GM18858 (cell line): ENCODE measurements at regions not wholly inside any gene's neighbourhood (a gene's known extent, or its start where the extent isn't known, plus 50 kb on each side); places are given as distances from the start of the nearest gene placed in this dataset.

Source experiments
- ATAC-seq: cut with Tn5 transposase; IDR thresholded peaks from one replicate; pipeline ENCODE4 v1.9.1; 2021; ENCODE audit not compliant: unreplicated experiment

DNA sequence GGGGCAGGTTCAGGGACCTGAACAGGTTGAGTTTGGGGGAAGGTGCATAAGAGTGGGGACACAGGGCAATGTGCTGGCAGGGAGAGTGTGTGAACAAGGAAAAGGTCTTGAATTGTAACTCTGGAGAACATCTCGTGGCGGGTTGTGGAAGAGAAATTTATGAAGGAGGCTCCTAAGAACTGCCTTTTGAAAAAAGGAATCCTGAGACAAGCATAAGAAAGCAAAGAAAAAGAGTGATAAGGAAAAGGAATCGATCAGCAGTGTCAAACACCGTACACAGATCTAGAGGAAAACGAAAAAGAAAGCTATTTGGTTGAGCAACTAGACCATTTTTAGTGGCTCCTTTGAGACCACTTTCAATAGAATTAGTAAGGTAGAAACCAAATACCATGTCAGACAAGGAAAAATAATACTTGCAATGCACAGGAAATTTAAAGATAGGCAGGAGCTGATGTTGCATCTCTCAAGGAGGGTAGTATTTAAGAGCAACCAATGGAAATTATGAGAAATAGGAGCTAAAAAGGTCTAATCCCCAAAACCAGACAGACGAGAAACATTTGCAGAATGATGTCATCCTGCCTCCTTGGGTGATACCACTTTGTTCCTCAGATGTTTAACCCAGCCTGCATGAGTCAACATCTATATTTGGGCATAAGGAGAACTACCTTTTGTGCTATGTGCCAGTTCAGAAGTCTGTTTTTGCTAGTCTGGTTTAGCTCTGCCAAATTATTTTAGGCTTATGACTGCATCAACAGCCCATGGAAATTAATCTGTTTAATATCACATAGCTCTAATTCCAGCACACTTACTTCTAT, 64.5 kb upstream of the STK38L start:
- ATAC-seq = peak; percentile 88

DNA sequence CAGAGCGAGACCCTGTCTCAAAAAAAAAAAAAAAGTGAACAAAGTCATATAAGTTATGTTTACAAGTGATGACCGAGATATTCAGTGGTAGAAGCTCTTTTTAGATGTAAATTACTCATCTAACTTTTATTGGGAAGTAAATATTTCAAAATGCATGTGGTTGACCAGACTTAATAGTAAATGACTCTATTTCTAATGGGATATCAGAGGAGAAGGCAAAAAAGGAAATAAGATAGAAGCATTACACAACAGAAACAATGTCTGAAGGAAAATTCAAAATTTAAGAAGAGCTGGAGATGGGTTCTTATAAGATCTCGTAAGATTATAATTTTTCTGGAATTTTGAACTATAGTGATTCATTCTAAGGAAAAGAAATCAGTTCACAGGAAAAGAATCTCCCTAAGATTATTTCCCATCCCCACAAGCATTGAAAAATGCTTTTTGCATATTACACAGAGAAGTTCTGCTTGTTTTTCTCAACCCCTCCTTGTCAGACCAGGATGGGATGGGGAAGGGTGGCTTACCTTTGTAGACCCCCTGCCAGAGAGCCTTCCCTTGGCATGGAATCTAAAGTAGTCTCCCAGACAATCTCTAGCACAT, 63.1 kb upstream of the STK38L start:
- no peak for ATAC-seq

DNA sequence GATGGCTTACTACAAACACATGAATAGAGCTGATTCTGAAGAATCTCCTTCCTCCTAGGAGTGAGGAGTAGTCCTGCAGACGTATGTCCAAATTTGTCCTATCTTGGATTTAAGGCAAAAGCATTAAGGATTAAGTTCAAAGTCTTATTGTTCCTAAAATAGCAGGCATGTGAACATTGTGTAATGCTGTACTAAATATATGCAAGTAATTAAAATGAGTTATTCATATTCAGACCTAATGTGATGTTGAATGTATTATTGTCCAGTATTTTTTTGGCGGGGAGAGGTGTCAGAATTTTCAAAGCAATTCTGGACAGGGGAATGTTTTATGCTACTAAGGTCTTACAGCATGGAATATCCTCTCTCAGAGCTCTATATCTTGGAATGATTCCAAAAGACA, 60.7 kb upstream of the STK38L start:
- no peak for ATAC-seq

GRCh38 chr12:27185234-27186021, 58.7 kb upstream of the STK38L start:
- peak; percentile 90 for ATAC-seq

DNA sequence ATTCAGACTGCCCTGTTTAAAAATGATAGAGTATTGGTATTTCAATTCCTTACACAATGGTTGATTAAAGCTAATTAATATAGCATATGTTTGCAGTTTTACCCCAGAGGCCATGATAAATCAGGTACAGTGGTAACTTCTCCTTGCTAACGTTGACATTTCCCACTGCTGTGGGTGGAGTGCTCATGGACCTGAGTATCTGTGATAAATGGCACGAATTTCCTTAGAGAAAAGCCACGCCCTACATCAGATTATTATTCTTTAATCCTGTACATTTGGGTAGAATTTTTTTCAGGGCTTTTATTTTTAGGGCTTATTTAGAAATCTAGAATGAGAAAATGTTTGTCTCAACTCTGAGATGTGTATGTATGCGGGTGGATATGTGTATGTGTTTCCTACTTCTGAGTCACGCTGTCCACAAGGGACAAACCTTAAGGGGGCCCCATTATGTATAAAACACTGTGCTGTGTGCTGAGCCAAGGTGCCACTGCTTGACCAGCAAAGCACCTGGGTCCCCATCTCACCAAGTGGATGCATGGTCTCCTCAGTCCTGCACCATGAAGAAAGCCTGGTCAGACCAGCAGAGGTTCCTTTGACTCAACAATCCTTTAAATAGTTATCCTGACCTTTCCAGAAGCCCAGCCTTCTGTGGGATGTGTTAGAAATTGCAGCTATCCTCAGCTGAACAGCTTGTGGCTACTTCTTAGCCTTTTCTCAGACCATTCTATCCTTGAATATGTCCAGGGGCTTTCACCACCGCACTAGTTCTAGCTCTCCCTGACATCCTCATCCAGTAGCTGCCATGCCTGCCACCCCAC, 57.9 kb upstream of the STK38L start:
- ATAC-seq = no peak

GRCh38 chr12:27187697-27188096, 56.4 kb upstream of the STK38L start:
- no peak for ATAC-seq

DNA sequence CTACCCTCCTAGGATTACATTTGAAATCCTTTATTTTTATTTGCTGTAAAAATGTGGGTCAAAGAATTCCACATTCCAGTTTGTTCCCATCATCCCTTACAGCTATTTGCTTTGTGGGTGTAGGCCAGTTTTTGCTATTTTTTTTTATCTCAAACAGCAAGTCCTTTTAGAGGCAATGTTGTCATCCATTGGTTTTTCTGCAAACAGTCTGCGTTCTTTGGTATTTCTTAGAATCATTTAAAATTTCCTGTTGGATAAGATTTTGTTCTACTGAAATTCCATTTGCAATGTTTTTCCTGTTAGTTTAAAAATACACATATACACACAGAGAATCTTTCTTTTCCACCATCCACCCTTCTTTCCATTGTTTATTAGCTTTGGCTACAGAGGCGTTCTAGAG, 53.3 kb upstream of the STK38L start:
- no peak for ATAC-seq

DNA sequence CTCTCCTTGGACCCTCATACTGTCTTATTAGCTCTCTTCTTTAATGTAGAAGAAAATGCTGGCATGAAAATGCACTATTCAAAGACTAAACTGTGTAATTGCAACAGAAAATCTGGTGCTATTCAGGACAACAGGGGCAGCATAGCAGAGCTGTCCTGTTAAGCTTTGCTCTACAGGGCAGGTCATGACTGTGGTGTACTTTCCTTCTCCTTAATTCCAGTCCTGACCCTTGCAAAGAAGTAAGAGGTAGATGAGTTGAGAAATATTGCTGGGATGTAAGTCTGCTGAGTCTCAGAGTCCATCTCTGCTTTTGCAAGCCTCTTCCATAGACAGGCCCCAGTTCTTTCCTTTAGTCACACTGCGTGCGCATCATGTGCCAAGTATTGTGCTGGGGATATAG, 52.6 kb upstream of the STK38L start:
- ATAC-seq = no peak

GRCh38 chr12:27192118-27192802, 51.8 kb upstream of the STK38L start:
- no peak for ATAC-seq

DNA sequence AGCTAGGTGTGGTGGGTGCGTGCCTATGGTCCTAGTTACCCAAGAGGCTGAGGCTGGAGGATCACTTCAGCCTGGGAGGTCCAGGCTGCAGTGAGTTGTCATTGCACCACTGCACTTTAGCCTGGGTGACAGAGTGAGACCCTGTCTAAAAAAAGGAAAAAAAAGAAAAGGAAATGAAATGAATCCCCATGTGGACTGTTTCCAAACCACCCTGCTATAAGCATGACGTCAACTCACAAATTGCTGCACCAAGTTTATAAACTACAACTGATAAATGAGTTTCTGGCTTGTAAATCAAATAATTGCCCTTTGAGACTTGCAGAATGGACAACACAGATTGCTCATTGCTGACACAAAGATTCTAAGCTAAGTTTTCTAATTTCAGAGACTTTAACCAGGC, 51.0 kb upstream of the STK38L start:
- ATAC-seq = no peak

DNA sequence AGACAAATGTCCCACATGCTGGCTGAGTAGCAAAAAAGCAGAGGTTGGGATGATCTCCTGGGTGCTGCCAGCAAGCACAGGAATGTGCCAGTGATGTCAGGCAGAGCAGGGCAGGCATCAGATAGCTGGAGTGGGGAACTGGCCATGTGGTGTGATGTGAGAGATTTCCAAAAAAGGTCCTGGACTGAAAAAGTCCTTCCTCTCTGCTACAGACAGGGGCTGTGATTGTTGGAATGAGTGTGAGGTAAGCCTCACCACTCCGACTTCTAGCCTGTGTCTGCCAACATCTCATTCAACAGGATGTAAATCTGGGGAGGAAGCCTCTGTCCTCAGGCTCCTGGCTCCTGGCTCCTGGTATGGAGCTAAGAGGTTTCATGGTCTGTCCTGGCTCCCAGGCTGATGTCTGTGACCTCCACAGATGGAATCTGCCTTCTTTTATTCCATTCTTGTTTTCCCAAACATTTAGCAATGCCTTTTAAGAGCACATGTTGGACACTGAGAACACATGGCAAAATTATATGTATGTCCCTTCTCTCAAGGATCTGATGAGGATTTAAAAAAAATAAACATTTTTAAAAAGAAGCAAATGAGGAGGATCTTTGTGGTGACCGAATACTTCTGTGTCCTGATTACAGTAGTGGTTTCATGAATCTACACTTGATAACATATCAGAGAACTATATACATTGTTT, 50.1 kb upstream of the STK38L start:
- ATAC-seq = no peak
